Muscle layer of colon (tissue), 2 donors: ENCODE measurements at regions not wholly inside any gene's neighbourhood (a gene's known extent, or its start where the extent isn't known, plus 50 kb on each side); places are given as distances from the start of the nearest gene placed in this dataset.

Source experiments
- H3K27ac ChIP-seq: one replicate; pipeline ENCODE4 v1.7.0; 2013; ENCODE audit warnings: low read depth, mild to moderate bottlenecking, low read length, moderate library complexity
- H3K27me3 ChIP-seq, 2 donors: one replicate each; pipeline ENCODE4 v1.7.0; 2013; ENCODE audit warnings: low read length in 2 of 2, mild to moderate bottlenecking in 2 of 2; ENCODE audit not compliant: insufficient read depth in 2 of 2, control insufficient read depth in 1 of 2
- H3K36me3 ChIP-seq: one replicate; pipeline ENCODE4 v1.7.0; 2013; ENCODE audit warnings: mild to moderate bottlenecking, low read length; ENCODE audit not compliant: insufficient read depth
- H3K4me1 ChIP-seq: one replicate; pipeline ENCODE4 v1.7.0; 2013; ENCODE audit warnings: mild to moderate bottlenecking, low read length; ENCODE audit not compliant: insufficient read depth
- H3K4me3 ChIP-seq, 2 donors: one replicate each; pipeline ENCODE4 v1.7.0; 2013; ENCODE audit warnings: low read length in 2 of 2, low read depth in 1 of 2, mild to moderate bottlenecking in 1 of 2, moderate library complexity in 1 of 2
- H3K9ac ChIP-seq: one replicate; pipeline ENCODE4 v1.7.0; 2013; ENCODE audit warnings: low read length
- H3K9me3 ChIP-seq: one replicate; pipeline ENCODE4 v1.7.0; 2013; ENCODE audit warnings: mild to moderate bottlenecking, low read length
- donor health status: abdominal sarcoma.
- donor health status: Adenocarcinoma of cecum.

GRCh38 chr12:114776731-114777442 is 92.9 kb upstream of the TBX3 start:
- Histone ChIP-seq H3K27me3 (no peaks in the 10 kb centered on the region), H3K27ac (no peak overlapping the region), H3K9ac (no peak overlapping the region), H3K36me3 (no peaks in the 10 kb centered on the region), H3K4me1 (no peaks in the 10 kb centered on the region), H3K9me3 (no peaks in the 10 kb centered on the region), H3K4me3 (no peak overlapping the region)

DNA sequence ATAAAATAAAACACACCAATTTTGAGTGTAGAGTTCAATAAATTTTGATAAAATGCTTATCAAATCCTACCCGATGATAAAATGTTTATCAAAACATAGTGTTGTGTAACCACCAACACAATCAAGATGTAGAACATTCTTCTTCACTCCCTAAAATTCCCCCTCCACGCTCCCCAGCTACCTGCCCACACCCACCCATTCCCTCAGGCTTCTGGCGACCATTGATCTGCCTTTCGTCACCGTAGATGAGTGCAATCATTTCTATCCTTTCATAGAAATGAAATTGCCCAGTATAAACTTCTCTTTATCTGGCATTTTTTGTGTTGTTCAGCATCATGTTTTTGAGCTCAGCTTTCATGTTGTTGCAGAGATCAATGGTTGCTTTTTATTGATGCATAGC is 90.7 kb upstream of the TBX3 start:
- Histone ChIP-seq H3K4me3 (no peak overlapping the region), H3K4me1 (no peaks in the 10 kb centered on the region), H3K9me3 (no peaks in the 10 kb centered on the region), H3K27me3 (no peaks in the 10 kb centered on the region), H3K27ac (no peak overlapping the region), H3K9ac (no peak overlapping the region), H3K36me3 (no peaks in the 10 kb centered on the region)

GRCh38 chr12:114774197-114774596 is 90.2 kb upstream of the TBX3 start:
- no peaks in the 10 kb centered on the region for H3K27me3 ChIP-seq
- no peaks in the 10 kb centered on the region for H3K36me3 ChIP-seq
- H3K4me3 ChIP-seq, result no peak overlapping the region
- no peak overlapping the region for H3K27ac ChIP-seq
- H3K9me3 ChIP-seq, result no peaks in the 10 kb centered on the region
- H3K9ac ChIP-seq, result no peak overlapping the region
- no peaks in the 10 kb centered on the region for H3K4me1 ChIP-seq

DNA sequence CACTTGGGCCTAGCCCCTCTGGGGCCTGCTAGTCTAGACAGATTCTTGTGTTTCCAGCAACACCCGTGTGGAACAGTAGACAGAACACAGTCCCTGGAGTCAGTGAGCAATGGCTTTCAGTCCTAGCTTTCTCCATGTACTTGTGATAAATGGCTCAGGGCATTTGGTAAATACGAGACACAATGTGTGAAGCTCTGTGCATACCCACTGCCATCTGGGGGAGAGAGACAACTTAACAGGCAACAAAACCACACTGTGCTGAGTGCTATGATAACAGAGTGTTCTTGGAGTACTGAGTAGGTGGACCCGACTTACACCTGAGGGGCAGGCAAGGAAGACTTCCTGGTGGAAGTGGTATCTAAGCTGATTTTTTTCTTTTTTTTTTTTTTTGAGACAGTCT is 86.3 kb upstream of the TBX3 start:
- Histone ChIP-seq H3K4me1 (no peaks in the 10 kb centered on the region), H3K27ac (no peak overlapping the region)

GRCh38 chr12:114769634-114770033 is 85.7 kb upstream of the TBX3 start:
- no peaks in the 10 kb centered on the region for H3K9me3 ChIP-seq
- no peak overlapping the region for H3K4me3 ChIP-seq
- no peak overlapping the region for H3K9ac ChIP-seq
- H3K36me3 ChIP-seq, result no peaks in the 10 kb centered on the region
- H3K27ac ChIP-seq, result no peak overlapping the region
- no peaks in the 10 kb centered on the region for H3K27me3 ChIP-seq
- no peaks in the 10 kb centered on the region for H3K4me1 ChIP-seq

More for the DNA sequence above, 86.3 kb upstream of the TBX3 start:
- H3K9me3 ChIP-seq, result no peaks in the 10 kb centered on the region
- no peaks in the 10 kb centered on the region for H3K36me3 ChIP-seq
- no peak overlapping the region for H3K4me3 ChIP-seq
- H3K9ac ChIP-seq, result no peak overlapping the region
- no peaks in the 10 kb centered on the region for H3K27me3 ChIP-seq

- H3K9ac ChIP-seq, result no peak overlapping the region
- H3K9me3 ChIP-seq, result no peaks in the 10 kb centered on the region
- no peaks in the 10 kb centered on the region for H3K27me3 ChIP-seq
- H3K36me3 ChIP-seq, result no peaks in the 10 kb centered on the region
- H3K4me1 ChIP-seq, result no peaks in the 10 kb centered on the region
- no peak overlapping the region for H3K27ac ChIP-seq
- H3K4me3 ChIP-seq, result no peak overlapping the region
These were observed 84.1 kb upstream of the TBX3 start for GRCh38 chr12:114767906-114768722.

DNA sequence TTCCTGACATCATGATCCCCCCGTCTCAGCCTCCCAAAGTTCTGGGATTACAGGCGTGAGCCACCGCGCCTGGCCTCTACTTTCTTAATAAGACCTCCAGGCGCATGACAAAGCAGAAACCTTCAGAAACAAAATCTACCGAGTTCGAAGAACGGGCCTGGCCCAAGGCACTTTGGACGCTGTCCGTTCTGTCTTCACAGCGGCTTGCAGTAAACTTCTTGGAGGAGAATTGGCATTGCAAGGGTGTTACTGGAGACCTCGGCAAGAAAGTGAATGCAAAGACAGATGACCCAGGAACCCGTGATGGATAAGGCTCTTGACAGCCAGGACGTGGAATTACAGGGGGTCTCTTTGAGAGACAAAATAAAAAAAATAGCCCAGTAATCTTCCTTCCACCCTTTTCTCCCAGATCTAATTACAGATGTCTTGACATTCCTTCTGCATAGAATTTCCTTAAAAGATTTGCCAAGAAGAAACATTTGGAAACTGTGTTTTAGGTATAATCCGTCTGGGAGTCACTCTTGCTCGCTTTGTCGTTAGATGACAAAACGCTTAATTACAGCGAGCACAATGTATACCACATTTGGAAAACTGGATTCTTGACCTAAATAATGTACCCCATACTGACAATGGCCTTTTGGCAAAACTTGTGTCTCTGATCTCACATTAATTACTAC is 83.2 kb upstream of the TBX3 start:
- H3K36me3 ChIP-seq, result no peaks in the 10 kb centered on the region

DNA sequence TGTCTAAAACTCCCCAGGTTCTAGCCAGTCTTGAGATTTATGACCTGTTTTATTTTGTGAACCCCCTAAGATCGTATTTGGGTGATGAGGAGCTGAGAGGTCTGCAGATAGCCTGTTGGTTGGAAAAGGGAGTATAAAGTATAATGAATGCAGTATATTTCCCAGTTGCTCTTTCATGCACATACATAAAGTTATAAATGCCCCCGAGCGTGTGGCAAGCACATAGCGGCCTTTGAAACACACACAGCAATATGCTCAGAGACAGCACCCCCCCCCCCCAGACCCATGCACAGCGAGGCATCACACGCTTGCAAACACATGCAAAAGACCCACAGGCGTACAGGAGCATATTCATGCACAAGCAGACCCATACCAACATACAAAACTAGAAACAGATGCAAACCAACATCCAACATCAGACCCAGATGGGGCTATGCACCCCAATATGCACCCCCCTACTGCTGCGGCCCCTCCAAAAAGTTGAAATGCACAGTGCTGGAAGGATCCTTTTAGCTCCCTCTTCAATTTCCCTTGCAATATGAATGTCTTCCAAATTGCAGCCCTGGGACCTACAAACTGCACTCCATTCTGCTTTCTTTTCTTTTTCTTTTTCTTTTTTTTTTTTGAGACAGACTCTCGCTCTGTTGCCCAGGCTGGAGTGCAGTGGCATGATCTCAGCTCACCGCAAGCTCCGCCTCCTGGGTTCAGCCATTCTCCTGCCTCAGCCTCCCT is 82.2 kb upstream of the TBX3 start:
- Histone ChIP-seq H3K9me3 (no peaks in the 10 kb centered on the region), H3K36me3 (no peaks in the 10 kb centered on the region), H3K27ac (no peak overlapping the region), H3K9ac (no peak overlapping the region), H3K27me3 (no peaks in the 10 kb centered on the region), H3K4me3 (no peak overlapping the region), H3K4me1 (no peaks in the 10 kb centered on the region)

More for the DNA sequence above, 83.2 kb upstream of the TBX3 start:
- no peak overlapping the region for H3K4me3 ChIP-seq
- no peaks in the 10 kb centered on the region for H3K27me3 ChIP-seq
- H3K27ac ChIP-seq, result no peak overlapping the region
- H3K9me3 ChIP-seq, result no peaks in the 10 kb centered on the region
- H3K9ac ChIP-seq, result no peak overlapping the region
- H3K4me1 ChIP-seq, result no peaks in the 10 kb centered on the region

- Histone ChIP-seq H3K4me1 (no peaks in the 10 kb centered on the region), H3K27ac (no peak overlapping the region), H3K4me3 (no peak overlapping the region), H3K27me3 (no peaks in the 10 kb centered on the region), H3K36me3 (no peaks in the 10 kb centered on the region), H3K9ac (no peak overlapping the region), H3K9me3 (no peaks in the 10 kb centered on the region)
These were observed 80.5 kb upstream of the TBX3 start for GRCh38 chr12:114764510-114764909.

DNA sequence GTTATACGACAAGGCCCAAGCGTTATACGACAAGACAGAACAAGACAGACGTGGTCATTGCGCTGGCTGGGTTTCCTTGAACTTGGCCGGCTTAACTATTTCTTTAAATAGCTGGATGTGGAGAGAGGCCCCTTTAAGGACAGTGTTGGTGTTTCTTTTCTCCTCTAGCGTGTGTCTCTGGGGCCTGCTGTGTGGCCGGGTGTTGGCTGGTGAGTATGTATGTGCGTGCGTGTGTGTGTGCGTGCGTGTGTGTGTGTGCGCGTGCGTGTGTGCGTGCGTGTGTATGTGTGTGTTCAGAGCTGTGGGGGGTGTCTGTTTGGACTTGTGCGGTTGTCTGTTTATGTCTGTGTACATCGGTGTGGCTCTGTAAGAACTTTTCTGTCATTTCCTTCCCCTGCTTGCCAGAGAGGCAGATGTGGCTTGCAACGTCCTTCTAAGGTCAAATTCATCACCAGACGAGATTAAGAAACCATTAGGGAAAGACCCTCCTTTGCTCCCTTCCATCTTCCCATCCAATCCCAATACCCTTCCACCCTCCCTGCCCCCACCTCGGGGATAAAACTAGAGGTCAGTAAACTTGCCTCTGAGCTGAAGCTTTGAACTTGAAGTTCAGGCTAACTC is 78.6 kb upstream of the TBX3 start:
- Histone ChIP-seq H3K27ac (no peak overlapping the region), H3K4me3 (no peak overlapping the region), H3K9me3 (no peaks in the 10 kb centered on the region), H3K4me1 (no peaks in the 10 kb centered on the region), H3K36me3 (no peaks in the 10 kb centered on the region), H3K9ac (no peak overlapping the region), H3K27me3 (no peaks in the 10 kb centered on the region)
